RWPE2 (cell line): ENCODE measurements at regions not wholly inside any gene's neighbourhood (a gene's known extent, or its start where the extent isn't known, plus 50 kb on each side); places are given as distances from the start of the nearest gene placed in this dataset.

Source experiments
- ATAC-seq: fragments of 200-7000 bp; cut with Tn5 transposase; 3 replicates; pipeline ENCODE4 v1.9.1; 2021; ENCODE audit warnings: low read depth
- DNase-seq: peaks from one replicate; pipeline ENCODE4 v3.0.0-alpha.2; 2020; ENCODE audit warnings: low spot score
- H3K27ac ChIP-seq: fragments of 450-650 bp; 2 replicates; pipeline ENCODE4 v1.5.1; 2017; ENCODE audit warnings: mild to moderate bottlenecking; ENCODE audit not compliant: poor library complexity, severe bottlenecking
- H3K27me3 ChIP-seq: fragments of 250-450 bp; sonication (Bioruptor Pico); 2 replicates; pipeline ENCODE4 v1.5.1; 2021; ENCODE audit warnings: mild to moderate bottlenecking, moderate library complexity; ENCODE audit not compliant: insufficient read depth, poor library complexity, severe bottlenecking
- H3K36me3 ChIP-seq: fragments of 250-450 bp; sonication (Bioruptor Pico); 2 replicates; pipeline ENCODE4 v1.5.1; 2020; ENCODE audit warnings: low read depth, mild to moderate bottlenecking, moderate library complexity
- H3K4me1 ChIP-seq: fragments of 250-450 bp; sonication (Bioruptor Pico); 2 replicates; pipeline ENCODE4 v1.5.1; 2021; ENCODE audit warnings: mild to moderate bottlenecking, moderate library complexity; ENCODE audit not compliant: insufficient read depth, poor library complexity, severe bottlenecking
- H3K4me3 ChIP-seq: fragments of 250-450 bp; sonication (Bioruptor Pico); 2 replicates; pipeline ENCODE4 v1.5.1; 2021; ENCODE audit warnings: mild to moderate bottlenecking, moderate library complexity; ENCODE audit not compliant: severe bottlenecking
- H3K9me3 ChIP-seq: fragments of 250-450 bp; sonication (Bioruptor Pico); 2 replicates; pipeline ENCODE4 v1.5.1; 2021; ENCODE audit warnings: mild to moderate bottlenecking, moderate library complexity; ENCODE audit not compliant: severe bottlenecking
- TF ChIP-seq, protein P1 (sequence below): fragments of 450-650 bp; IDR thresholded peaks from one replicate; pipeline ENCODE4 v1.5.1; 2017; ENCODE audit warnings: mild to moderate bottlenecking, moderate library complexity; ENCODE audit not compliant: poor library complexity, severe bottlenecking

DNA sequence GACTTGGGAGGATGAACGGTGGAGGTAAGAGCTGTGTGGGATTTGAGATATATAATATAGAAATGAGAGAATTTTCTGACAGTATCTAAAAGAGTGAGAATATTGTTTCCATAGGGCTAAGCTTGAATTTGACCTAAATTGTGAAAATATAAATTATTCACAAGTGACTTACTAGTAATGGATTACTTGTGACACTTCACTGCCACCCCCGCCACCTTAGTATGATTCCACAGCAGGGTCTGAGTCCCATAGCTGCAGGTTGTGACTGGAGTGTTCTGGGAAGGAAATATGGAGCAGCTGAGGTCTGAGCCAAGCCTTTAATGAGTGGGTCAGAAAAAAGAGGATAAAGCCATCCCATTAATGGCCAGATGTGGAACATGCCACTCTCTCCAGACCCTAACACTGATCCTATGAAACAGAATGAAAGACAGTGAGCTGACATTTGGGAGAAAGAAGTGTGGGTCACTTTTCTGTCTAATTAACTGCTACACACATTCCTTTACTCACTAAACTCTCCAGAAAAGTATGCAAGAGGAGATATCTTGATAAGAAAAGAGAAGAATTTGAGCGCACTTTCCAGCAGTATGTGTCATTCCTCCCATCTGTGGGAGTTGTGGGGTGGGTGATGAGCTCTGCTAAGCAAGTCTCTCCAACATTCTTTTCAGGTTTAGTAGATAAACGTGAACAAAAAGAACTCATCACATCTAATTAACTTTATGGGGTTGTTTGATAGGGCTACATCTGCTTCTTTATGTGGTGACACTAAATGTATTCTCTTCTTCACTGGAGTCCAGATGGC lies 1193.4 kb downstream of the SORCS3 start:
- no peaks in the 10 kb centered on the region for H3K36me3 ChIP-seq
- H3K4me1 ChIP-seq = peaks cover 3% of the 10 kb centered on the region
- no peaks in the 10 kb centered on the region for H3K27me3 ChIP-seq
- no peak overlapping the region for H3K4me3 ChIP-seq
- no peak for ATAC-seq
- TF ChIP-seq, protein P1, sequence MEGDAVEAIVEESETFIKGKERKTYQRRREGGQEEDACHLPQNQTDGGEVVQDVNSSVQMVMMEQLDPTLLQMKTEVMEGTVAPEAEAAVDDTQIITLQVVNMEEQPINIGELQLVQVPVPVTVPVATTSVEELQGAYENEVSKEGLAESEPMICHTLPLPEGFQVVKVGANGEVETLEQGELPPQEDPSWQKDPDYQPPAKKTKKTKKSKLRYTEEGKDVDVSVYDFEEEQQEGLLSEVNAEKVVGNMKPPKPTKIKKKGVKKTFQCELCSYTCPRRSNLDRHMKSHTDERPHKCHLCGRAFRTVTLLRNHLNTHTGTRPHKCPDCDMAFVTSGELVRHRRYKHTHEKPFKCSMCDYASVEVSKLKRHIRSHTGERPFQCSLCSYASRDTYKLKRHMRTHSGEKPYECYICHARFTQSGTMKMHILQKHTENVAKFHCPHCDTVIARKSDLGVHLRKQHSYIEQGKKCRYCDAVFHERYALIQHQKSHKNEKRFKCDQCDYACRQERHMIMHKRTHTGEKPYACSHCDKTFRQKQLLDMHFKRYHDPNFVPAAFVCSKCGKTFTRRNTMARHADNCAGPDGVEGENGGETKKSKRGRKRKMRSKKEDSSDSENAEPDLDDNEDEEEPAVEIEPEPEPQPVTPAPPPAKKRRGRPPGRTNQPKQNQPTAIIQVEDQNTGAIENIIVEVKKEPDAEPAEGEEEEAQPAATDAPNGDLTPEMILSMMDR = no peak
- no peak for DNase-seq
- H3K27ac ChIP-seq = no peak overlapping the region
- no peaks in the 10 kb centered on the region for H3K9me3 ChIP-seq

DNA sequence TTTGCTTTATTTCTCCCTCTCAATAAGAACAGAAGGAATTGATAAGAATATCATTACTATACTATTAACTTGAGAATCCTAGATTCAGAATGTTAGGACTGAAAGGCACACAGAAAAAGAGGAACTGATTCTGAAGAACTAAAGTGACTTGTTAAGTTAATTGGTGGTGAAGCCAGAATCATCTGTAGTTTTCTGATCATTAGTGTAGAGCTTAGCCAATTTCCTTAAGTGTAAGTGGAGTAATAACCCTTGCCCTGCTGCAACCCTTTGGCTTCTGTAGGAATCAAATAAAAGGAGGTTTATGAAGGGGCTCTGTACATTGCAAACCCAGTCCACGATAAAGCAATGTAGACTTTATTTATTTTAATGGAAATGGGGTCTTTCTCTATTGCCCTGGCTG lies 1186.0 kb downstream of the SORCS3 start:
- no peaks in the 10 kb centered on the region for H3K36me3 ChIP-seq
- ATAC-seq = no peak
- no peaks in the 10 kb centered on the region for H3K27me3 ChIP-seq
- no peak overlapping the region for H3K27ac ChIP-seq
- H3K9me3 ChIP-seq = no peaks in the 10 kb centered on the region
- TF ChIP-seq, protein P1 = no peak
- no peaks in the 10 kb centered on the region for H3K4me1 ChIP-seq
- no peak for DNase-seq
- H3K4me3 ChIP-seq = no peak overlapping the region

DNA sequence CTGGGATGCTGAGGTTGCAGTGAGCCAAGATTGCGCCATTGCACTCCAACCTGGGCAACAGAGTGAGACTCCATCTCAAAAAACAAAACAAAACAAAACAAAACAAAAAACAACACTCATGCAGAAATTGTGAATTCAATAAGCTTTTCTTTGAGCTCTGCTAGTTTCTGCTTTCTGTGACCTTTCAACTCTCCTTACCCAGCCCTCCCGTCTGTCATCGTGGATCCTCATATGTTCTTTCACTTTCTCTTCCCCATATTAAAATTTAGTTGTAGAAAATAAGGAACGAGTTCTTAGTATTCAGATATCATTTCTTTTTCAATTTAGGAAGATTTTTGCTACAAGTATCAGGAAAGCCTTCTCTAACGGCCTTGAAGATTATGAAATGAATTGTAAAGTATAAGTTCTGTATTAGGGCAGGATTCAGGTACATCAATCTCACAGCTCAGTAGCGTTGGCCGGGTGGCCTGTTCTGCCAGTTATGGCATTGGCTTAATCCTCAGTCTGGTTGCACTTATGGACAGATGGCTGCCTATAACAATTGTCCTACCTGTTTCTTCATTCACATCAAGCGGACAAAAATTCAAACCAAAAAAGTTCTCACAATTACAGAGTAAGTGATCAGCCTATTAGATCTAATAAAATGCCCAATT lies 1167.0 kb downstream of the SORCS3 start:
- H3K27me3 ChIP-seq = no peaks in the 10 kb centered on the region
- H3K4me1 ChIP-seq = no peaks in the 10 kb centered on the region
- DNase-seq (no peak), ATAC-seq (no peak)
- H3K4me3 ChIP-seq = no peak overlapping the region
- TF ChIP-seq, protein P1 = no peak
- no peaks in the 10 kb centered on the region for H3K36me3 ChIP-seq
- H3K27ac ChIP-seq = no peak overlapping the region
- H3K9me3 ChIP-seq = no peaks in the 10 kb centered on the region

DNA sequence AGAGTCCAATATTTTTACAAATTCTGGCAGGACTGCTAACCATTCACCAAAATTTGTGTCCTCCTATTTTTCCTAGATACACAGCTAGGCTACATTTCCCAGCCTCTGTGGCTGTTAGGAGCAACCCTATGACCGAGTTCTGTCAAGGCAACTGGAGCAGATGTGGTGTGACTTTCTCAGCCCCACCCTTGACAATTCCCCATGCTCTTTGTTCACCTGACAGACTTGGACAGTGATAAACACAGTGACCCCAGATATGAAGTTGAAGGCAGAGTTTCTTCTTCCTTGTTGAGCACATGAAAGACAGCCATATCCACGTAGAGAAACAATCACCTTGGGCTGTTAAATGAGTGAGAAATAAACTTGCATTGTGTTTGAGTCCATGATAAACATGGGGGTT lies 1162.1 kb downstream of the SORCS3 start:
- DNase-seq (no peak), ATAC-seq (no peak)
- Histone ChIP-seq H3K4me3 (no peak overlapping the region), H3K27ac (no peak overlapping the region), H3K4me1 (no peaks in the 10 kb centered on the region), H3K27me3 (no peaks in the 10 kb centered on the region), H3K9me3 (no peaks in the 10 kb centered on the region), H3K36me3 (no peaks in the 10 kb centered on the region)
- TF ChIP-seq, protein P1 = no peak

DNA sequence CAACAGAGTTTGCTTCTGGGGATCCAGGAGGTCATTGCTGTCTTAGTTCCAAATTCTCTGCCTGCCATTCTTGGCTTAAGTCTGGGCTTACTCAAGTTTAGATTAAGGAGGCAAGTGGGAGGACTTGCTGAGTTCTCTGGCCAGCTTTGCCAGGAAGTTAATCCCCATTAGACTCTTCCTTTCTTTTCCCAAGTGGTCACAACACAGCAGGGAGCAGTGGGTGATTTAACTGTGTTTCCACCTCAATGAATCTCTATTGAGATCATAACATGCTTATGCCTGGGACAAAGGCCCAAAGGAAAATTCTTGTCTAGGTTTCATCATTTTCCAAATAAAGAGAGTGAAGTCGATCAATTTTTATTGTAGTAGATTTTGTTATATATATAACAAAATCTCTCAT lies 1159.6 kb downstream of the SORCS3 start:
- Histone ChIP-seq H3K36me3 (no peaks in the 10 kb centered on the region), H3K4me3 (no peak overlapping the region), H3K27me3 (no peaks in the 10 kb centered on the region), H3K27ac (no peak overlapping the region), H3K4me1 (no peaks in the 10 kb centered on the region), H3K9me3 (no peaks in the 10 kb centered on the region)
- TF ChIP-seq, protein P1 = no peak
- DNase-seq (no peak), ATAC-seq (no peak)
